Hepatocyte (in vitro differentiated cells): ENCODE measurements at regions not wholly inside any gene's neighbourhood (a gene's known extent, or its start where the extent isn't known, plus 50 kb on each side); places are given as distances from the start of the nearest gene placed in this dataset.

Source experiments
- DNase-seq: peaks from one replicate; pipeline ENCODE4 v3.0.0-alpha.2; 2016; ENCODE audit warnings: low spot score
- H2AFZ ChIP-seq: fragments of 200-600 bp; sonication (generic); 2 replicates; pipeline ENCODE4 v1.6.0; 2016; ENCODE audit warnings: antibody characterized with exemption, mild to moderate bottlenecking
- H3K27ac ChIP-seq: fragments of 200-600 bp; sonication (generic); 2 replicates; pipeline ENCODE4 v1.5.1; 2016; ENCODE audit warnings: mild to moderate bottlenecking
- H3K27me3 ChIP-seq: fragments of 200-600 bp; sonication (generic); 2 replicates; pipeline ENCODE4 v1.6.1; 2016
- H3K36me3 ChIP-seq: fragments of 200-600 bp; sonication (generic); replicated peaks from 2 replicates; pipeline ENCODE4 v1.5.1; 2016; ENCODE audit warnings: low read depth; ENCODE audit not compliant: insufficient read depth
- H3K4me1 ChIP-seq: fragments of 200-600 bp; sonication (generic); 2 replicates; pipeline ENCODE4 v1.5.1; 2016; ENCODE audit warnings: mild to moderate bottlenecking, moderate library complexity; ENCODE audit not compliant: insufficient read depth
- H3K4me2 ChIP-seq: fragments of 200-600 bp; sonication (generic); 2 replicates; pipeline ENCODE4 v1.6.0; 2016
- H3K4me3 ChIP-seq: fragments of 200-600 bp; sonication (generic); 2 replicates; pipeline ENCODE4 v1.5.1; 2016; ENCODE audit warnings: mild to moderate bottlenecking
- H3K79me2 ChIP-seq: fragments of 200-600 bp; sonication (generic); 2 replicates; pipeline ENCODE4 v1.6.0; 2017; ENCODE audit warnings: mild to moderate bottlenecking
- H3K9me2 ChIP-seq: fragments of 200-600 bp; sonication (generic); replicated peaks from 2 replicates; pipeline ENCODE4 v1.6.0; 2017; ENCODE audit warnings: mild to moderate bottlenecking; ENCODE audit not compliant: insufficient read depth
- H3K9me3 ChIP-seq: fragments of 200-600 bp; sonication (generic); 2 replicates; pipeline ENCODE4 v1.5.1; 2016; ENCODE audit warnings: low read depth, mild to moderate bottlenecking
- H4K20me1 ChIP-seq: fragments of 200-600 bp; sonication (generic); 2 replicates; pipeline ENCODE4 v1.6.0; 2016; ENCODE audit warnings: mild to moderate bottlenecking; ENCODE audit not compliant: insufficient read depth, poor library complexity, severe bottlenecking
- CTCF ChIP-seq: fragments of 200-600 bp; sonication (generic); IDR thresholded peaks from 2 replicates; pipeline ENCODE4 v1.5.1; 2016; ENCODE audit warnings: antibody characterized with exemption, mild to moderate bottlenecking; ENCODE audit not compliant: poor library complexity
- EZH2 ChIP-seq: fragments of 200-600 bp; sonication (generic); IDR thresholded peaks from 2 replicates; pipeline ENCODE4 v1.6.1; 2016; ENCODE audit warnings: antibody characterized with exemption, mild to moderate bottlenecking, borderline replicate concordance
- EZH2phosphoT487 ChIP-seq: fragments of 200-600 bp; sonication (generic); IDR thresholded peaks from one replicate; pipeline ENCODE4 v1.6.1; 2018; ENCODE audit warnings: antibody characterized with exemption, mild to moderate bottlenecking, low read depth, moderate library complexity; ENCODE audit not compliant: unreplicated experiment, severe bottlenecking
- WGBS: methylation state at CpG from one replicate; pipeline ENCODE4 v1.1.6; 2016; ENCODE audit warnings: low lambda C conversion rate; ENCODE audit errors: missing lambda C conversion rate; 5-methylcytosine and 5-hydroxymethylcytosine counted together

- Histone ChIP-seq H3K27me3 (no peaks in the 10 kb centered on the region), H3K4me1 (no peaks in the 10 kb centered on the region), H3K9me2 (no peaks in the 10 kb centered on the region), H3K36me3 (no peaks in the 10 kb centered on the region), H3K4me3 (no peak overlapping the region), H2AFZ (no peak overlapping the region), H3K9me3 (no peaks in the 10 kb centered on the region), H3K4me2 (no peak overlapping the region), H4K20me1 (no peaks in the 10 kb centered on the region), H3K27ac (no peak overlapping the region), H3K79me2 (no peaks in the 10 kb centered on the region)
- DNase-seq: no peak
- WGBS: 90% methylated on average over 2 of the region's 2 CpGs
- TF ChIP-seq EZH2: no peak
- no peak for TF ChIP-seq EZH2phosphoT487
- no peak for TF ChIP-seq CTCF
Observed at GRCh38 chr10:83605783-83606630, 533.3 kb upstream of the GHITM start.

- no peaks in the 10 kb centered on the region for H4K20me1 ChIP-seq
- WGBS: 95% methylated on average over 7 of the region's 7 CpGs
Observed at GRCh38 chr10:83607959-83608745, 531.2 kb upstream of the GHITM start.

GRCh38 chr10:83612050-83612449 lies 527.3 kb upstream of the GHITM start:
- H3K9me3 ChIP-seq: no peaks in the 10 kb centered on the region
- no peak overlapping the region for H2AFZ ChIP-seq
- H4K20me1 ChIP-seq: no peaks in the 10 kb centered on the region
- no peak for DNase-seq
- WGBS: 62% methylated on average over 4 of the region's 4 CpGs
- no peaks in the 10 kb centered on the region for H3K27me3 ChIP-seq
- no peak overlapping the region for H3K4me3 ChIP-seq
- no peaks in the 10 kb centered on the region for H3K9me2 ChIP-seq
- no peak overlapping the region for H3K27ac ChIP-seq
- no peak for TF ChIP-seq EZH2
- no peak for TF ChIP-seq CTCF
- TF ChIP-seq EZH2phosphoT487: no peak
- H3K4me1 ChIP-seq: peaks cover under 1% of the 10 kb centered on the region
- no peaks in the 10 kb centered on the region for H3K36me3 ChIP-seq
- no peak overlapping the region for H3K4me2 ChIP-seq
- no peaks in the 10 kb centered on the region for H3K79me2 ChIP-seq

More at GRCh38 chr10:83607959-83608745, 531.2 kb upstream of the GHITM start:
- Histone ChIP-seq H3K27me3 (no peaks in the 10 kb centered on the region), H3K36me3 (no peaks in the 10 kb centered on the region), H3K79me2 (no peaks in the 10 kb centered on the region), H3K9me3 (no peaks in the 10 kb centered on the region), H3K27ac (no peak overlapping the region), H2AFZ (no peak overlapping the region), H3K4me3 (no peak overlapping the region), H3K9me2 (no peaks in the 10 kb centered on the region), H3K4me2 (no peak overlapping the region), H3K4me1 (no peaks in the 10 kb centered on the region)
- no peak for DNase-seq
- no peak for TF ChIP-seq CTCF
- TF ChIP-seq EZH2: no peak
- no peak for TF ChIP-seq EZH2phosphoT487
